ENCODE measurements at regions not wholly inside any gene's neighbourhood (a gene's known extent, or its start where the extent isn't known, plus 50 kb on each side); places are given as distances from the start of the nearest gene placed in this dataset.
"Not testable (repeated sequence)": the region's sequence is repeated elsewhere in the genome, so short reads cannot be mapped to it uniquely, and the experiment has no call there.

- TF ChIP-seq NFIC (IDR thresholded peaks at IDR 0.05; ENCODE audit: borderline replicate concordance); CTCF (IDR thresholded peaks at IDR 0.05); ZBTB33 (IDR thresholded peaks at IDR 0.05; ENCODE audit: borderline replicate concordance, low read depth); TEAD4 (IDR thresholded peaks at IDR 0.05; ENCODE audit: borderline replicate concordance, insufficient read depth); GABPA (IDR thresholded peaks at IDR 0.05; ENCODE audit: low read depth); MAX (IDR thresholded peaks at IDR 0.05; ENCODE audit: low read depth); YY1 (IDR thresholded peaks at IDR 0.05; ENCODE audit: low read depth); SMC3 (IDR thresholded peaks at IDR 0.05; ENCODE audit: low read depth, low read length); EP300 (IDR thresholded peaks at IDR 0.05; ENCODE audit: borderline replicate concordance in 1 of 2, low read depth in 1 of 2, low read length in 1 of 2); JUND (IDR thresholded peaks at IDR 0.05); CHD2 (IDR thresholded peaks at IDR 0.05; ENCODE audit: low read length, partially characterized antibody): not testable (repeated sequence)
Observed at GRCh38 chr5:27088822-27089221, 50.4 kb upstream of the CDH9 start.

All from SK-N-SH (cell line).